HepG2 (cell line): ENCODE measurements at regions not wholly inside any gene's neighbourhood (a gene's known extent, or its start where the extent isn't known, plus 50 kb on each side); places are given as distances from the start of the nearest gene placed in this dataset.

Source experiments
- CEBPB ChIP-seq: IDR thresholded peaks from 2 replicates; pipeline ENCODE4 v1.6.1; 2011; ENCODE audit warnings: low read depth, low read length, improper control_type of control experiment, borderline replicate concordance
- TF ChIP-seq, protein P1 (sequence below): sonication (generic); formaldehyde crosslinking; IDR thresholded peaks from 2 replicates; pipeline ENCODE4 v1.5.0; 2020; ENCODE audit warnings: mild to moderate bottlenecking, missing genetic modification reagents, moderate library complexity

DNA sequence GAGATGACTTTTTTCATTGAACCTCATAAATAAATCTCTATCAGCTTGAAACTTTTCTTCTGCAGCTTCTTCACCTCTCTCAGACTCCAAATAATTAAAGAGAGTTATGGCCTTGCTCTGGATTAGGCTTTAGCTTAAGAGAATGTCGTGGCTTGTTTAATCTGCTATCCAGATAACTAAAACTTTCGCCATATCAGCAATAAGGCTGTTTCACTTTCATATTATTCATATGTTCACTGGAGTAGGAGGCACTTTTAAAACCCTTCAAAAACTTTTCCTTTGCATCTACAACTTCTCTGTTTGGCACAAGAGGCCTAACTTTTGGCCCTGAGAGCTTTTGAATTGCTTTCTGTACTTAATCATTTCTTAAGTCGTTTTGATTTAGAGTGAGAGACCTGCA, 386.9 kb upstream of the FAM174A start:
- TF ChIP-seq CEBPB: no peak
- TF ChIP-seq, protein P1, sequence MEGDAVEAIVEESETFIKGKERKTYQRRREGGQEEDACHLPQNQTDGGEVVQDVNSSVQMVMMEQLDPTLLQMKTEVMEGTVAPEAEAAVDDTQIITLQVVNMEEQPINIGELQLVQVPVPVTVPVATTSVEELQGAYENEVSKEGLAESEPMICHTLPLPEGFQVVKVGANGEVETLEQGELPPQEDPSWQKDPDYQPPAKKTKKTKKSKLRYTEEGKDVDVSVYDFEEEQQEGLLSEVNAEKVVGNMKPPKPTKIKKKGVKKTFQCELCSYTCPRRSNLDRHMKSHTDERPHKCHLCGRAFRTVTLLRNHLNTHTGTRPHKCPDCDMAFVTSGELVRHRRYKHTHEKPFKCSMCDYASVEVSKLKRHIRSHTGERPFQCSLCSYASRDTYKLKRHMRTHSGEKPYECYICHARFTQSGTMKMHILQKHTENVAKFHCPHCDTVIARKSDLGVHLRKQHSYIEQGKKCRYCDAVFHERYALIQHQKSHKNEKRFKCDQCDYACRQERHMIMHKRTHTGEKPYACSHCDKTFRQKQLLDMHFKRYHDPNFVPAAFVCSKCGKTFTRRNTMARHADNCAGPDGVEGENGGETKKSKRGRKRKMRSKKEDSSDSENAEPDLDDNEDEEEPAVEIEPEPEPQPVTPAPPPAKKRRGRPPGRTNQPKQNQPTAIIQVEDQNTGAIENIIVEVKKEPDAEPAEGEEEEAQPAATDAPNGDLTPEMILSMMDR (CRISPR knock-in tag): no peak
